ENCODE measurements at regions not wholly inside any gene's neighbourhood (a gene's known extent, or its start where the extent isn't known, plus 50 kb on each side); places are given as distances from the start of the nearest gene placed in this dataset.

DNA sequence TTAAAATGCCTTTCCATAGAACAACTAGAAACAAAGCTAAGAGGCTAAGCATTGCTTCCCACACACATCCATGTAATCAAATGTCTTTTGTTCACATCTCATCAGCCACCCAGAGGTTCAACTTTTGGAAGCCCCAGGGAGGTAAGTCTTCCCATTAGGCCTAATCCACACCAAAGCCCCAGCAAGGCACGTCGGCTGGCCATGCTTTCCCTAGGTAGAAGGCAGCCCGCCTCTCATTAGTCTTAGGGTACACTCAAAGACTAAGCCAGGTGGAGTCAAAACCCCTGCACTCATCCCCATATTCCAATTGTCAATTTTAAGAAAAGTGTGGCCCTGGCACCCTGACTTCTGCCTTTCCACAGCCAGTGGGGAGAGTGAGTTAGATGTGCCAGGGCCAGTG is 87.9 kb downstream of the ATPSCKMT start:
- no peak for DNase-seq (ENCODE audit: extremely low spot score)
- POLR2A ChIA-PET, result interaction anchor here (0.7 kb wide), 1 partner anchor 105 kb away, joined by 7 read pairs; no protein-coding TSS in a partner anchor
- TF ChIP-seq, protein P1, sequence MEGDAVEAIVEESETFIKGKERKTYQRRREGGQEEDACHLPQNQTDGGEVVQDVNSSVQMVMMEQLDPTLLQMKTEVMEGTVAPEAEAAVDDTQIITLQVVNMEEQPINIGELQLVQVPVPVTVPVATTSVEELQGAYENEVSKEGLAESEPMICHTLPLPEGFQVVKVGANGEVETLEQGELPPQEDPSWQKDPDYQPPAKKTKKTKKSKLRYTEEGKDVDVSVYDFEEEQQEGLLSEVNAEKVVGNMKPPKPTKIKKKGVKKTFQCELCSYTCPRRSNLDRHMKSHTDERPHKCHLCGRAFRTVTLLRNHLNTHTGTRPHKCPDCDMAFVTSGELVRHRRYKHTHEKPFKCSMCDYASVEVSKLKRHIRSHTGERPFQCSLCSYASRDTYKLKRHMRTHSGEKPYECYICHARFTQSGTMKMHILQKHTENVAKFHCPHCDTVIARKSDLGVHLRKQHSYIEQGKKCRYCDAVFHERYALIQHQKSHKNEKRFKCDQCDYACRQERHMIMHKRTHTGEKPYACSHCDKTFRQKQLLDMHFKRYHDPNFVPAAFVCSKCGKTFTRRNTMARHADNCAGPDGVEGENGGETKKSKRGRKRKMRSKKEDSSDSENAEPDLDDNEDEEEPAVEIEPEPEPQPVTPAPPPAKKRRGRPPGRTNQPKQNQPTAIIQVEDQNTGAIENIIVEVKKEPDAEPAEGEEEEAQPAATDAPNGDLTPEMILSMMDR (IDR thresholded peaks at IDR 0.05; ENCODE audit: control extremely low read depth, extremely low read depth, low read depth, missing control alignments), result no peak
- CTCF ChIA-PET, result interaction anchor here (1.9 kb wide), 1 partner anchor 19 kb away, joined by 5 read pairs; no protein-coding TSS in a partner anchor

DNA sequence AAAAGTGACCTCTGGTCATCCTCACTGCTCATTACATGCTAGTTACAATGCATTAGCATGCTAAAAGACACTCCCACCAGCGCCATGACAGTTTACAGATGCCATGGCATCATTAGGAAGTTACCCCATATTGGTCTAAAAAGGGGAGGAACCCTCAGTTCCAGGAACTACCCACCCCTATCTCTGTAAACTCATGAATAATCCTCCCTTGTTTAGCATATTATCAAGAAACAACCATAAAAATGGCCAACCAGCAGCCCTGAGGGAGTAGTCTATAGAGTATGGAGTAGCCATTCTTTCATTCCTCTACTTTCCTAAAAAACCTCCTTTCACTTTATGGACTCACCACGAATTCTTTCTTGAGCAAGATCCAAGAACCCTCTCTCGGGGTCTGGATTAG is 89.4 kb downstream of the ATPSCKMT start:
- CTCF ChIA-PET, result no interaction called here

DNA sequence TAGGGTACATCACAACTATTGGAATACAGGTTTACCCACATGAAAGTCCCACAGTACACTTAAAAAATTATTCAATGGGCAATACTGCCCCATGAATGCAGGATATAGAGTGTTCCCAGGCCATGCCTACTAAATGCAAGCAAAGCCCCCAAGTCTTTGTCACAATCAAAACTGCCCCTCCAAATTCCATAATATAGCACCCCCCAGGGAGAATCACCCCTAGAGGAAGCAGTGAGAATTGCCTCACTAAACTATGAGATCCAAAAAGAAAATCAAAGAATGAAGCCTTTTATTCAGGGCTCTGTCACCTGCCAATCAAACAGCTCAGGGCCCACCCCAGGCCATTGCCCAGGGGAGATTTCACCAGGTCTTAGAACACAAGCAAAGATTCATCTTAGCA is 90.8 kb downstream of the ATPSCKMT start:
- TF ChIP-seq, protein P1 (IDR thresholded peaks at IDR 0.05; ENCODE audit: control extremely low read depth, extremely low read depth, low read depth, missing control alignments), result no peak
- DNase-seq (ENCODE audit: extremely low spot score), result no peak
- ChIA-PET POLR2A (no interaction called here), CTCF (no interaction called here)

More for the DNA sequence above, 89.4 kb downstream of the ATPSCKMT start:
- TF ChIP-seq, protein P1 (IDR thresholded peaks at IDR 0.05; ENCODE audit: control extremely low read depth, extremely low read depth, low read depth, missing control alignments), result no peak
- no peak for DNase-seq (ENCODE audit: extremely low spot score)
- POLR2A ChIA-PET, result no interaction called here

DNA sequence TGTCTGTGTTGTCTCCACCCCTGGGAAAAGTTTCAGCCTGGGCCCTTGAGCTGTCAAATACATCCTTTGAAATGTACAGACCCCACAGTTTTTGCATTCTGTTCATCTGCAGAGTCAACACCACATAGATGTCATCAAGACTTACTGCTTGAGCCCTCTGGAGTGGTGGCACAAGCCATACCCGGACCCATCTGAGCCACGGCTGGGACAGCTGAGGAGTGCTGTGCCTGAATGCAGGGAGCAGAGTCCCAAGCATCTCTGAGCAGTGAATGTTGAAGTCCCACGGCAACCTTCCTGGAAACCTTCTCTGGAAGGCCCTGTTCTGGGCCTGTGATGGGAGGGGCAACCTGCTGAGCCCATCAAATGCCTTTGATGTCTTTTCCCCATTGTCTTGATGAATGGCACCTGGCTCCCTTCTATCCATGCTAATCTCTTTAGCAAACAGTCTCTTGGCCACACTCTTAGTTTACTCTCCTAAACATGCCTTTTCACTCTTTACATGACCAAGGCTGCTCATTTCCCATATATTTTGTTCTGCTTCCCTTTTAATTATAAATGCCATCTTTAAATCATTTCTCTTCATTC is 92.5 kb downstream of the ATPSCKMT start:
- ChIA-PET POLR2A (no interaction called here), CTCF (no interaction called here)
- no peak for DNase-seq (ENCODE audit: extremely low spot score)
- TF ChIP-seq, protein P1 (IDR thresholded peaks at IDR 0.05; ENCODE audit: control extremely low read depth, extremely low read depth, low read depth, missing control alignments), result no peak

DNA sequence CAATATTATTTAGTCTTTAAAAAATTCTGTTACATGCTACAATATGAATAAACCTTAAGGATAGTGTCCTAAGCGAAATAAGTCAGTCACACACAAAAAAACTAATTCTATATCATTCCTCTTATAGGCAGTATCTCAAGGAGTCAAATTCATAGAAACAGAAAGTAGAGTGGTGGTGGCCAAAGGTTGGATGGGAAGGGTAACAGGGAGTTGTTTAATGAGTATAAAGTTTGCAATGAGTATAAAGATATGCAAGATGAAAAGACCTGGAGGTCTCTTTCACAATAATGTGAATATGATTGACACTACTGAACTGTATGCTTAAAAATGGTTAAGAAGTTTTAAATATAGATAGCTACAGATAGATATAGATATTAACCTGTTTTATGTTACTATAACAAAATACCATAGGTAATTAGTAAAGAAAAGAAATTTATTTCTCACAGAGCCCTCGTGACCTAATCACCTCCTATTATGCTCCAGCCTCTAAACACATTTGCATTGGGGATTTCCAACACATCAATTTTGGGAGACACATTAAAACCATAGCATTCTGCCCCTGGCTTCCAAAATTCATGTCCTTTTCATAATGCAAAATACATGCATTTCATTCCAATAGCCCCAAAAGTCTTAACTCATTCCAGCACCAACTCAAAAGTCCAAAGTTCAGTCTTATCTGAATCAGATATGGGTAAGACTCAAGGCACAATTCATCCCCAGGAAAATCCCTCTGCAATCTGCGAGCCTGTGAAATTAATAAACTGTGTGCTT is 93.6 kb downstream of the ATPSCKMT start:
- no peak for DNase-seq (ENCODE audit: extremely low spot score)
- CTCF ChIA-PET, result no interaction called here
- POLR2A ChIA-PET, result no interaction called here
- TF ChIP-seq, protein P1 (IDR thresholded peaks at IDR 0.05; ENCODE audit: control extremely low read depth, extremely low read depth, low read depth, missing control alignments), result no peak

DNA sequence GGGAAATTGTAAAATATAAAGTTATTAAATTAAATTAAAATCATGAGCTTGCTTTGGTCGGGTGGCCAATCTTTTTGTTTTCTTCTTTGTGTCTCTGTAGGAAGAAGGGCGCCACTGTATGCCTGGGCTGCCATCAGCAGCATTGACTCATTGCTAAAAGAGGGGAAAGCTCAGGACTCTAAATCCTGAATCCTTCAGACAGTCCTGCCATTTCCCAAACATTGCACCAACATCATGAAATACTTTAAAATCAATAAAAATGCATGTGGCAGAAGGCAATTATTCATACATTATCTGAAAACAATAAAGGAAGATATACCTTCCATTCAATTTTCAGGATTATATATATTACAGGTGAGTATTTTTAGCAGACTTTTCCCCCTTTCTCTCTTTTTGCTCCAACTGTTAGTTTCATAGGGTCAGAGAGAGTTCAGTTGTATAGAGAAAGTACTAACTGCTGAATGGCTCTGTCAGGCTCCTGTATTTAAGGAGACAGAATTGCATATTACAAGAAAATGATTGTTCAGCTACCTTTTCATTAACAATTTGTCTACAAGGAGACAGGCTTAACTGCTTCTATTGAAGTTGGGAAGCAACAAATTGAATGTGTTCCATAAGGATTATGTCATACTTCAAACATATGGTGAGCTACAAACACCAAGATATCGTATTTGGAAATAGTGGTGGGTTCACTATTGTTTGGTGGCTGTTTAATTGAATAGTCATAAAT is 95.7 kb downstream of the ATPSCKMT start:
- TF ChIP-seq, protein P1 (IDR thresholded peaks at IDR 0.05; ENCODE audit: control extremely low read depth, extremely low read depth, low read depth, missing control alignments), result no peak
- no peak for DNase-seq (ENCODE audit: extremely low spot score)
- ChIA-PET CTCF (interaction anchor here (1.2 kb wide), 1 partner anchor 11 kb away, joined by 3 read pairs; no protein-coding TSS in a partner anchor), POLR2A (no interaction called here)
